NT2/D1 (cell line): ENCODE measurements at regions not wholly inside any gene's neighbourhood (a gene's known extent, or its start where the extent isn't known, plus 50 kb on each side); places are given as distances from the start of the nearest gene placed in this dataset.

Source experiments
- DNase-seq: peaks from one replicate; pipeline ENCODE4 v3.0.0-alpha.2; 2011; ENCODE audit warnings: low read depth, low spot score
- H3K27me3 ChIP-seq: 2 replicates; pipeline ENCODE4 v1.6.0; 2011; ENCODE audit warnings: mild to moderate bottlenecking; ENCODE audit not compliant: insufficient read length, insufficient read depth
- H3K36me3 ChIP-seq: 2 replicates; pipeline ENCODE4 v1.6.1; 2011; ENCODE audit warnings: mild to moderate bottlenecking, low read length, mixed read lengths; ENCODE audit not compliant: insufficient read depth, insufficient read length
- H3K4me1 ChIP-seq: 2 replicates; pipeline ENCODE4 v1.5.1; 2011; ENCODE audit not compliant: insufficient read depth, insufficient read length
- H3K4me3 ChIP-seq: 2 replicates; pipeline ENCODE4 v1.5.1; 2011; ENCODE audit warnings: low read depth; ENCODE audit not compliant: insufficient read length
- H3K9ac ChIP-seq: 2 replicates; pipeline ENCODE4 v1.6.0; 2011; ENCODE audit warnings: low read depth; ENCODE audit not compliant: insufficient read length
- H3K9me3 ChIP-seq: 2 replicates; pipeline ENCODE4 v1.5.1; 2011; ENCODE audit warnings: mild to moderate bottlenecking, low read length; ENCODE audit not compliant: insufficient read depth
- SUZ12 ChIP-seq: IDR thresholded peaks from 2 replicates; pipeline ENCODE4 v1.6.1; 2011; ENCODE audit not compliant: insufficient read length, insufficient read depth; ENCODE audit errors: extremely low read depth
- YY1 ChIP-seq: IDR thresholded peaks from 2 replicates; pipeline ENCODE4 v1.6.1; 2011; ENCODE audit not compliant: insufficient read length, insufficient read depth
- ZNF274 ChIP-seq: IDR thresholded peaks from 2 replicates; pipeline ENCODE4 v1.6.1; 2011; ENCODE audit warnings: mild to moderate bottlenecking, low read depth, low read length

DNA sequence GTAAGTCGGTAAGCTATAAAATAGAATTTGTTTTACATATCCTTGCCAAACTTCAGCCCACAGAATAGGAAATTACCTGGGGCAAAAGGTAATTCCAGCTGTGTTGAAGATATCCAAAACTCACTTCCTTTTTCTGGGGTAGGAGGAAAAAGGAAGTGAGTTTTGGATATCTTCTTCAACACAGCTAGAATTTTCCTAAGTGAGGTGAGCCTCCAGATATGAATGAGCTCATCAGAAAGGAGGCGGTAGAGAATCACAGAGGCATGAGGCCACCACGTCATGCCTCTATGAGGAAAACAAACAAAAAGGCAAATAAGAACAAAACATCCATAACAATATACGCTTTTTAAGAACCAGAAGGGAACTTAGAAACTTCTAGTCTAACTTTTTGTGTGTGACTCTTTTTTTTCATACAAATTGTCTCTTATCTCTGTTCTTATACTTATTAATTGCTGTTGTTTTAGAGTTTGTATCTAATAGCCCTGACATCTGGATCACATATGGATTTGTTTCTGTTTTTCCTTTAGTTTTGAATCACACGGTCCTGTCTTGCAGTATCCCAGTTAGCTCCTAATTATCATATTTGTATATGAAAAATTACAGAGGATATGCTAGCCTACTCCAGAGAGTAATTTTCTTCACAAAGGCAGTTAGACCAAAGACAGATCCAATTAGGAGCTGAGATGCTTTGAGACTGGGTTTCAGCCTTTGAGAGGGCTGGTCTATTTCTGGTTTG, 104.5 kb downstream of the RBM43 start:
- H3K9ac ChIP-seq, result no peak overlapping the region
- no peak overlapping the region for H3K4me3 ChIP-seq
- no peak for TF ChIP-seq SUZ12
- TF ChIP-seq YY1, result no peak
- no peak for TF ChIP-seq ZNF274
- DNase-seq, result no peak
- H3K36me3 ChIP-seq, result no peaks in the 10 kb centered on the region
- H3K9me3 ChIP-seq, result no peaks in the 10 kb centered on the region
- H3K4me1 ChIP-seq, result no peaks in the 10 kb centered on the region
- no peaks in the 10 kb centered on the region for H3K27me3 ChIP-seq

DNA sequence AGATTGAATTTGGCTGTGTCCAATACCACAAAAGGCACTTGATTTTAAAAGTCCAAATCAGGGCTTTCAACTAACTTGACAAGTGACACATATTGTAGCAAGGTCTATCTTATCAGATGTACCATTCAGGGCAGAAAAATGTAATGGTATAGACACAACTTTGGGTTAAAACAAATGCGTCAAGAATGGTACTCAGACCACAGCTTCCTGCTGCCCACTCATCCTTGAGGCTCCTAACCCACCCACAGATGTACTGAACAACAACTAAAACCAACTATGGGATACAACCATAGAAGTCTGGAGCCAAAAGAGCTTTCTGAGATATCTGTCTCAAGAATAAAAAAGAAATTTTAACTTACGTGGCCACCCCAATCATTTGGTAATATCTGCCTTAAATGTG, 105.2 kb downstream of the RBM43 start:
- no peak for DNase-seq
- Histone ChIP-seq H3K36me3 (no peaks in the 10 kb centered on the region), H3K4me3 (no peak overlapping the region), H3K4me1 (no peaks in the 10 kb centered on the region), H3K9ac (no peak overlapping the region), H3K27me3 (no peaks in the 10 kb centered on the region), H3K9me3 (no peaks in the 10 kb centered on the region)
- TF ChIP-seq ZNF274, result no peak
- no peak for TF ChIP-seq SUZ12
- TF ChIP-seq YY1, result no peak

- Histone ChIP-seq H3K9ac (no peak overlapping the region), H3K4me3 (no peak overlapping the region), H3K9me3 (no peaks in the 10 kb centered on the region), H3K27me3 (no peaks in the 10 kb centered on the region), H3K36me3 (no peaks in the 10 kb centered on the region), H3K4me1 (no peaks in the 10 kb centered on the region)
- DNase-seq, result no peak
- no peak for TF ChIP-seq YY1
- TF ChIP-seq SUZ12, result no peak
Observed at GRCh38 chr2:151153601-151154000, 108.1 kb downstream of the RBM43 start.

DNA sequence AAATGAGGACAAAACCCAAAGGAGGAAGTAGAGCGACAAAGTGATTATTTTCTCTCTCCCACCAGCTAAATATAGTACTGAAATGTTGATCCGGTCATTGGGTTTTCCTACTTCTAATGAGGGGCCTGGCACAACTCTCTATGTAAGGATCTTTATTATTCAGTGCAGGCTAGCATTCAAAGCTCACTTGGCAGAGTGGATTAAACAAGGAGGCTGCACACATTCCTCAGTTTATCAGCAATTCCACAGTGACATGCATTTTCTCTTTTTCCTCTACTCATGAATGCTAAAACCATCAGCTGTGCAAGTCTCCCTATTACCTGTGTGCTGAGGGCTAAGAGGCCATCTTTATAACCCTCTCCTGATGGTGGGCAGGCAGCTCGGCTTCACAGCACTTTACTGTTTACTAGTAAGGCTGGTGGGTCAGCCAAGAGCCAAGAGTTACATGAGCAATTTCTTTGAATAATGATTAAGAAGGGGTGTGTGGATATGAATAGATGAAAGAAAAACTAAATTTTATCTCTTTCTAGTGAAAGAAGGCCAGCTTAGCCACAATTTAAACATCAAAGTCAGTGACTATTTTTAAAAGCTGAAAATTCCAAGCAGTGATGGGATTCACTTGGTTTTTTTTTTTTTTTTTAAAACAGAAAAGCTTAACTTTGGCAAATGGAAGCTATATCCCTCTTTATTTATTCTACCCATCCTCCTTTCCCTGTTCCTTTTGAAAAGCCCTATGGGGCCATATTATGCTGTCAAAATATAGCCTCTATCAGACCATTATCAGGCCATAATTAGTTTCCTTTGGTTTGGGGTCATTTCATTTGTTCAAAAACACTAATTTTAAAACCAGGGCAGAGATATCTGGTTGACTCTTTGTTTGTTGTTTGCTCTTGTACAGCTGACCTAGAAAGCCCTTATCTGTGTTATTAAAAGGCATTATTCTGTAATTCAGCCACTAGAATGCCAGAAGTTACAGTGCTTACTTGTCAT, 111.0 kb downstream of the RBM43 start:
- H3K9me3 ChIP-seq, result no peaks in the 10 kb centered on the region
- no peak overlapping the region for H3K9ac ChIP-seq
- no peak overlapping the region for H3K4me3 ChIP-seq
- TF ChIP-seq ZNF274, result no peak
- no peak for TF ChIP-seq YY1
- no peak for TF ChIP-seq SUZ12
- H3K4me1 ChIP-seq, result no peaks in the 10 kb centered on the region
- H3K36me3 ChIP-seq, result no peaks in the 10 kb centered on the region
- DNase-seq, result no peak
- H3K27me3 ChIP-seq, result no peaks in the 10 kb centered on the region

- no peak for DNase-seq
- H3K4me3 ChIP-seq, result no peak overlapping the region
- H3K27me3 ChIP-seq, result no peaks in the 10 kb centered on the region
- no peaks in the 10 kb centered on the region for H3K36me3 ChIP-seq
- no peak for TF ChIP-seq YY1
- TF ChIP-seq ZNF274, result no peak
- H3K9ac ChIP-seq, result no peak overlapping the region
- no peaks in the 10 kb centered on the region for H3K4me1 ChIP-seq
- H3K9me3 ChIP-seq, result no peaks in the 10 kb centered on the region
Observed at GRCh38 chr2:151138507-151138906, 123.2 kb downstream of the RBM43 start.

DNA sequence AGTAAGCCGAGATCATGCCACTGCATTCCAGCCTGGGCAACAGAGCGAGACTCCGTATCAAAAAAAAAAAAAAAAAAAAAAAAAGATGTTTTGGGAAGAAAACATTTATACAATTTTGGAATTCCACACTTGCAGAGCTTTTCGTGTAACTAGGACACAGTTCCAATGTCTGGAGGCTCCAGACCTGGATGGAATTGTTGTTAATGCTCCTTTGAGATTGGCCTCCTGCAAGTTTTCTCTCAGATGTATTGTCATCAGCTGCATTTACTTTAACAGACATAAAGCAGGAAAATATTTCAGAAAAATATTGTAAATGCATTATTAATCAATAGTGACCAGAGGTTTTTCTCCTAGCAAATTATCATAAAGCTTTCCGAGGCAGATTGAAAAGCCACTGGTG, 124.1 kb downstream of the RBM43 start:
- TF ChIP-seq ZNF274, result no peak
- TF ChIP-seq SUZ12, result no peak
- TF ChIP-seq YY1, result no peak
- H3K9ac ChIP-seq, result no peak overlapping the region
- H3K27me3 ChIP-seq, result no peaks in the 10 kb centered on the region
- H3K36me3 ChIP-seq, result no peaks in the 10 kb centered on the region
- no peaks in the 10 kb centered on the region for H3K9me3 ChIP-seq
- H3K4me3 ChIP-seq, result no peak overlapping the region
- no peaks in the 10 kb centered on the region for H3K4me1 ChIP-seq
- no peak for DNase-seq

DNA sequence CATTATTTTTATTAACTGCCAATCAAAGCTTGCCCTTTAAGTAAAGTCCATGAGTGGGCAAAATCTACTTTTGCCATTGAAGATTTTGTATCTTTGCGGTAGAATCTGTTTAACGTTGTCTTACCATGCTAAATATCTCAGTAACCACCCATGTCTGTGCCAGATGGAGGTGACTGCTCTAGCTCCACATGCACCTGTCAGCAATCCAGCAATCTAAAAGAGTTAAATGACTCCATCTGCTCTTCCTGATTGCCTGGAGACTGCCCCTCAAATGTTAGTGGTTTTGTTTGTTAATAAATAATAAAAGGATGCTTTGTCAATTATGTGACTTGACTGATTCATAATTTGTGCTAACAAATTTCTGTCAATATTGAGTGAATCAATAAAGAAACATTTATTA, 141.7 kb downstream of the RBM43 start:
- no peak overlapping the region for H3K4me3 ChIP-seq

More for the DNA sequence above, 141.7 kb downstream of the RBM43 start:
- no peak overlapping the region for H3K9ac ChIP-seq
- no peaks in the 10 kb centered on the region for H3K27me3 ChIP-seq
- H3K9me3 ChIP-seq, result peaks cover 19% of the 10 kb centered on the region
- H3K36me3 ChIP-seq, result no peaks in the 10 kb centered on the region
- TF ChIP-seq SUZ12 (no peak), YY1 (no peak), ZNF274 (no peak)
- H3K4me1 ChIP-seq, result no peaks in the 10 kb centered on the region
- no peak for DNase-seq
